NCI-H524 (cell line): ENCODE measurements at regions not wholly inside any gene's neighbourhood (a gene's known extent, or its start where the extent isn't known, plus 50 kb on each side); places are given as distances from the start of the nearest gene placed in this dataset.
A peak's percentile ranks its signal among the peaks of the same experiment; 100 is the strongest.

Source experiments
- DNase-seq, 2 experiments: peaks; one replicate each; lab custom pipeline; 2025; lab: John Stamatoyannopoulos, UW

- DNase-seq = no peak
Measured at GRCh38 chr4:31106419-31106818, 386.2 kb downstream of the PCDH7 start.

GRCh38 chr4:31107362-31107761 is 387.2 kb downstream of the PCDH7 start:
- no peak for DNase-seq

GRCh38 chr4:31108762-31109161 is 388.6 kb downstream of the PCDH7 start:
- no peak for DNase-seq

- no peak for DNase-seq
Measured at GRCh38 chr4:31111790-31112189, 391.6 kb downstream of the PCDH7 start.

GRCh38 chr4:31114816-31115215 is 394.6 kb downstream of the PCDH7 start:
- no peak for DNase-seq

- no peak for DNase-seq
Measured at GRCh38 chr4:31124008-31124585, 403.9 kb downstream of the PCDH7 start.

GRCh38 chr4:31125061-31125460 is 404.9 kb downstream of the PCDH7 start:
- DNase-seq = no peak

GRCh38 chr4:31125496-31125895 is 405.3 kb downstream of the PCDH7 start:
- no peak for DNase-seq

- no peak for DNase-seq
Measured at GRCh38 chr4:31126881-31127398, 406.8 kb downstream of the PCDH7 start.

GRCh38 chr4:31130930-31131329 is 410.8 kb downstream of the PCDH7 start:
- no peak for DNase-seq

GRCh38 chr4:31134720-31135119 is 414.6 kb downstream of the PCDH7 start:
- DNase-seq = no peak

GRCh38 chr4:31139767-31140166 is 419.6 kb downstream of the PCDH7 start:
- no peak for DNase-seq

GRCh38 chr4:31141095-31141831 is 421.1 kb downstream of the PCDH7 start:
- DNase-seq = no peak

- no peak for DNase-seq
Measured at GRCh38 chr4:31141832-31142142, 421.6 kb downstream of the PCDH7 start.

GRCh38 chr4:31146366-31146765 is 426.2 kb downstream of the PCDH7 start:
- DNase-seq = no peak

- DNase-seq = no peak
Measured at GRCh38 chr4:31148990-31149389, 428.8 kb downstream of the PCDH7 start.

- DNase-seq = peak in 1 of 2 experiments; percentile 19
Measured at GRCh38 chr4:31156221-31156620, 436.1 kb downstream of the PCDH7 start.

GRCh38 chr4:31160146-31160545 is 440.0 kb downstream of the PCDH7 start:
- DNase-seq = no peak

GRCh38 chr4:31169846-31170245 is 449.7 kb downstream of the PCDH7 start:
- no peak for DNase-seq

GRCh38 chr4:31171362-31171761 is 451.2 kb downstream of the PCDH7 start:
- DNase-seq = no peak

GRCh38 chr4:31175242-31175910 is 455.2 kb downstream of the PCDH7 start:
- DNase-seq = no peak

- DNase-seq = no peak
Measured at GRCh38 chr4:31183256-31183655, 463.1 kb downstream of the PCDH7 start.

GRCh38 chr4:31185014-31185585 is 464.9 kb downstream of the PCDH7 start:
- no peak for DNase-seq
